GM19025 (cell line): ENCODE measurements at regions not wholly inside any gene's neighbourhood (a gene's known extent, or its start where the extent isn't known, plus 50 kb on each side); places are given as distances from the start of the nearest gene placed in this dataset.

Experiments used
- ATAC-seq: cut with Tn5 transposase; IDR thresholded peaks from one replicate; pipeline ENCODE4 v1.9.1; 2021; ENCODE audit warnings: mild to moderate bottlenecking, low read depth, moderate library complexity; ENCODE audit not compliant: unreplicated experiment

DNA sequence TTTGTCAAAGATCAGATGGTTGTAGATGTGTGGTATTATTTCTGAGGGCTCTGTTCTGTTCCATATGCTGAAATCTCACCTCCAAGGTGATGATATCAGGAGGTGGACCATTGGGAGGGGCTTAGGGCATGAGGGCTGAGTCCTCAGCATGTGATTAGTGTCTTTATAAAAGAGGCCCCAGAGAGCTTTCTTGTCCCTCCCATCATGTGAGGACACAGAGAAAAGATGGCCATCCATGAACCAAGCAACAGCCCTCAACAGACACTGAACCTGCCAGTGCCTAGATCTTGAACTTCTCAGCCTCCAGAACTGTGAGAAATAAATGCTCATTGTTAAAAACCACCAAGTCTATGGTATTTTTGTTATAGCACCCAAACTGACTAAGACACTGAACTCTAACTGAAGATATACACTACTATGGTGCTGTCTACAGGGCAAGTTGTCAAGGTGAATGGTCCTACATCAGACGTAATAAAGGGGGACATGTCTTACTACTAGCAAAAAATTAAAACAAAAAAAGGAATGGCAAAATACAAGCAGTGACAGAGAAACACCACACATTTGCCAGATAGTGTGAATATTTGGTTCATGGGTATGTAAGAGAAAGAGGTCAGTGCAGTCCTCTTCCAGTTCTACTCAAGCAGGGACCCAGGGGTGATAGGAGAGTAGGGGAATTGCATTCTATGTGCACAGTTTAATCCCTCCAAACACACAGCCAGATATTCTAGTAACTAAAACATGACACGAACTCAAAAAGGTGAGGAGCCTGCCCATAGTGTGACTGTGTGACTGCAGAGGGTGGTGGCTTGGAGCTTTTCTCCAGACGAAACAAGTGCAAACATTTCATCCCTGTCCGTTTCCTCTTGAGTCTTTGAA, 164.4 kb upstream of the MYCN start:
- no peak for ATAC-seq

DNA sequence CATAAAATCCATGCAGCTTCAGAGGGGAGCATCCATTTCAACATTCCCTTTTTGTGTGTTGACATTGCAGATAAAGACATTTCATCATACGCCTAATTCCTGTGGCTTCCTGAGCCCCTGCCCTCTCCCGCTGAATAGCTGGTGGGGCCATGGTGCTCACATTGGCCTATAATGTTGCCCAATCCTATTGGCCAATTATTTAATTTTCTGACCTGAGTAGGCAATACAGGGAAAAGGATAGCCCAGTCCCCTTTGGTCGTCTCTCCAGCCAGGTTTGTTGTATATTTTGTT, 163.8 kb upstream of the MYCN start:
- no peak for ATAC-seq

DNA sequence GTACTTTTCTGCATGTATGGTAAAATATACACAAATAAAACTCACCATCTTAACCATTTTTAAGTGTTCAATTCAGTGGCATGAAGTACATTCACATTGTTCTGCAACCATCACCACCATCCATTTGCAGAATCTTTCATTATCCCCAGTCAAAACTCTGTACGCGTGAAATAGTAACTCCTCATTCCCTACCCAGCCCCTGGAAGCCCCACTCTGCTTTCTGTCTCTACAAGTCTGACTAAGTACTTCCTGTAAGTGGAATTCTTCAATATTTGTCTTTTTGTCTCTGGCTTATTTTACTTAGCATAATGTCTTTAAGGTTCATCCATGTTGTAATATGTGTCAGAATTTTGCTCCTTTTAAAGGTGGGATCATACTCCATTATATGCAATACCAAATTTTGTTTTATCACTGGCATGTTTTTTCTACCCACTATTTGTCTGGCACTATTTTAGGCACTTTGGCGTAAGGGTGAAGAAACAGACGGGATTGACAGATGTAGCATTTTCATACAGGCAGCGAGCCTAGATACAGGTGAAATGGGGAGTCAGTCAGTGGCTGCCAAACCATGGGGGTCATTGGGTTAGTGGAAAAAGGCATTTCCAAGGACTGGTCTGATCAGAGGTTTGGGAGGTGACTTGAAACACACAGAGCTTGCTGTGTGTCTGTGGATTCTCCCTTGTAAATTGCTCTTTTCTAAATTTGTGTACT, 163.2 kb upstream of the MYCN start:
- no peak for ATAC-seq

DNA sequence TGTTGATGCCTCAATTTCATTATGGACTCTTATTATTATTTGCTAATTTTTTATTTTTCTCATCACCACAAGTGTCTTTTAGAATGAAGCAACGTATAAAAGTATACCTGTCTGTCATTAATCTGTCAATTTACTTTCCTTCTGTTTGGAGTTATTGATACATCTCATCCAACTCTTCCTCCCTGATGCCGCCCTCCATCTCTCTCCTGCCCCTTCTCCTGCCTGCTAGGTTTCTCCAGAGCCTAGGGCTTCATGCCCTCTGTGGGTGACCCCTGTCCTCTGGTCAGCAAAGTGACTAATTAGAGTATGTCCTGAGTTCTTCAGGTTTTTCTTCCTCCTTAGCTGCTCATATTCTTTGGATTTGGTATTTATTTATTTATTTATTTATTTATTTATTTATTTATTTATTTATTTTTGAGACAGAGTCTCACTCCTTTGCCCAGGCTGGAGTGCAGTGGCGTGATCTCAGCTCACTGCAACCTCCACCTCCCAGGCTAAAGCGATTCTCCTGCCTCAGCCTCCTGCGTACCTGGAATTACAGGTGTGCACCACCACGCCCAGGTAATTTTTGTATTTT, 162.5 kb upstream of the MYCN start:
- no peak for ATAC-seq

- no peak for ATAC-seq
Measured at GRCh38 chr2:15778529-15779219, 161.7 kb upstream of the MYCN start.

DNA sequence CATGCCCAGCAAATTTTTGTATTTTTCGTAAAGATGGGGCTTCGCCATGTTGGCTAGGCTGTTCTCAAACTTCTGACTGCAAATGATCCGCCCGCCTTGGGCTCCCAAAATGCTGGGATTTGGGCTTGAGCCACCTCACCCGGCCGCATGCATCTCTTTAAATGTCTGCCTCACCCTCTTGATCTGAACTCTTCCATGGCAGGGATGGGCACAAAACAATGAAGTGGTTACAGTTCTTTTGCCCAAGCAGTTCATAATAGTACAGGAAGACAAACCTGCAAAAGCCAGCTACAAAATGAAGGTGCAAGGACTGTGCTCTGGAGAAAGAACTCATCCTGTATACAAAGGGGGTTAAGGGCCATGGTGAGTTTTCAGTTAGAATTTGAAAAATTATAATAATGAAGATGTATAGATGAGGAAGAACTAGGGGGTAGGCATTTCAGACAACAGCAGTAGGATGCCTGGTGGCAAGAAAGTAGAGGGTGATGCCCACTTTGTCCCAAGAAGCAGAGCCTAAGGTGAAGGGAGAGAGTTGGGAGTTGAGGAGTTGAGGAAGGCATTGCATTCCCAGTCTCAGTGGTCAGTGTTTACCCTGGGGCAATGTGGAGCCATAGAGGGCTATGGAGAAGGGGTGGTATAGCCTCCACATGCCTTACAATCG, 160.8 kb upstream of the MYCN start:
- no peak for ATAC-seq

DNA sequence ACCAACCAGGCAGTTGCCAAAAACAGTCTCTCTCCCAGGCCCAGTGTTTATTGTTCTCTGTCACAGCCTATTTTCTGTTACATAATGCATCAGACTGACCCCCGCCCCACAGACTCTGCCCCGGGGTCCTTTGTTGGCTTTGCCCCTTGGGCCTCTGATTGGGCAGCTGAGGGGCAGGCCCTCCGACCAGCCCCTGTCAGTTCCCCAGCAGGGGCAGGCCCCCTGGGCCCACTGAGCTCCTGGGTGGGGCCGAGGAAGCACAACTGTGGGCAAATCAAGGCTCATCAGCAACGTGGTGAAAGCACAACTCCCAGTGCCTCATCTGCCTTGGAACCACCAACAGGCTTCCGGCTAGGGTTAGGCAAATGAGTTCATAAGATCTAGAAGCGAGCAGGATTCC, 160.1 kb upstream of the MYCN start:
- ATAC-seq, result no peak

GRCh38 chr2:15780912-15781574, 159.3 kb upstream of the MYCN start:
- ATAC-seq, result no peak

DNA sequence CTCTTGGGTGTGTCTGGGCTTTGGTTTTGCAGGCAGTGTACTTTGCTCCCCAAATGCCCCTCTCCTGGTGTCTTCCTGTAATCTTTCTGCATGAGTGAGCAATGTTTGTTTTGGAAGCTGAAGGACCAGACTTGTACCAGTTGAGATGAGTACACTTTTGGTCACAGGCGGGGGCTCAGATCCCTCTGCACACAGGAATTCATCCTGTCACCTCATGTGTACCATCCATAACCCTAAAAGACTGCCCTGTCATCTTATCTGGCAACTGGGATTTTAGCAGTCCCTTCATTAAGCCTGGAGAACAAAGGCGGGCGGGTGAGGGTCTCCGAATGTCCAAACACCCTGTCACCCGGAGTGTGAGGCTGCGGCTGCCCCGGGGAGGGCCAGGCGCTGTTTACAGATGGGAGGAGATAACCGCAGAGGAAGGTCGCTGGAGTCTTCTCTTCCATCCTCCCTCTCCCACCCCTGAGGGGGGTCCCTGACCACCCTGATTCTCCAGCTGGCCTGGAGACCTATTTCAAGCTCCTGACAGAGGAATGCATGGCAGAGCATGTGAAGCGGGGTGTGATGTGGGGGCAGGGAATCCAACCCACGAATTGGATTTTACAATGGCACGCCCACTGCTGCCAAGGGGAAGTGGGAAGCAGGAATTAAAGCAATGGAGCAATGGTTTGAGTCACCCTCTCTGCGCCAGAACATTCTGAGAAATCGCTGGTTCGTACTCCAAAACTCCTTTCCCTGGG, 158.2 kb upstream of the MYCN start:
- no peak for ATAC-seq

GRCh38 chr2:15782769-15783294, 157.5 kb upstream of the MYCN start:
- no peak for ATAC-seq

DNA sequence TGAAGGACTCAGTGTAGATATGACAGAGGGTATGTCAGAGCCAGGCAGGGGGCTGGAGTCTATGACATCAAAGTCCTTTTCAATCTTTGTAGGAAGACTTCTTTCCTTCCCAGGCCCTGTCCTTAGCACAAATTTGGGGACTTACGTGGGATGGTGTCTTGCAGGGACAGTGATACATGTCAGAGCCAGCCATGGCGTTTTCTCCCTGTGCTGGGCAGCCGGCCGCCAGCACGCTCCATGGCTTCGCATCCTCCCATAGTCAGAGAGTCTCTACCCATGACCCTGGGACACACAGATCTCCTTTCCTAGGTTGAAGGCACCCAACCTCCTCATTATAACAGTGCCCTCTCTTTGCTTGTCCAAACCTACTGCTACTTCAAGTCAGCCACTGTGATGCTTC, 156.9 kb upstream of the MYCN start:
- ATAC-seq, result no peak

- ATAC-seq, result no peak
Measured at GRCh38 chr2:15784106-15784885, 156.1 kb upstream of the MYCN start.

- ATAC-seq, result no peak
Measured at GRCh38 chr2:15784886-15785801, 155.2 kb upstream of the MYCN start.

GRCh38 chr2:15786003-15786654, 154.2 kb upstream of the MYCN start:
- ATAC-seq, result no peak

- ATAC-seq, result no peak
Measured at GRCh38 chr2:15786901-15787300, 153.4 kb upstream of the MYCN start.

DNA sequence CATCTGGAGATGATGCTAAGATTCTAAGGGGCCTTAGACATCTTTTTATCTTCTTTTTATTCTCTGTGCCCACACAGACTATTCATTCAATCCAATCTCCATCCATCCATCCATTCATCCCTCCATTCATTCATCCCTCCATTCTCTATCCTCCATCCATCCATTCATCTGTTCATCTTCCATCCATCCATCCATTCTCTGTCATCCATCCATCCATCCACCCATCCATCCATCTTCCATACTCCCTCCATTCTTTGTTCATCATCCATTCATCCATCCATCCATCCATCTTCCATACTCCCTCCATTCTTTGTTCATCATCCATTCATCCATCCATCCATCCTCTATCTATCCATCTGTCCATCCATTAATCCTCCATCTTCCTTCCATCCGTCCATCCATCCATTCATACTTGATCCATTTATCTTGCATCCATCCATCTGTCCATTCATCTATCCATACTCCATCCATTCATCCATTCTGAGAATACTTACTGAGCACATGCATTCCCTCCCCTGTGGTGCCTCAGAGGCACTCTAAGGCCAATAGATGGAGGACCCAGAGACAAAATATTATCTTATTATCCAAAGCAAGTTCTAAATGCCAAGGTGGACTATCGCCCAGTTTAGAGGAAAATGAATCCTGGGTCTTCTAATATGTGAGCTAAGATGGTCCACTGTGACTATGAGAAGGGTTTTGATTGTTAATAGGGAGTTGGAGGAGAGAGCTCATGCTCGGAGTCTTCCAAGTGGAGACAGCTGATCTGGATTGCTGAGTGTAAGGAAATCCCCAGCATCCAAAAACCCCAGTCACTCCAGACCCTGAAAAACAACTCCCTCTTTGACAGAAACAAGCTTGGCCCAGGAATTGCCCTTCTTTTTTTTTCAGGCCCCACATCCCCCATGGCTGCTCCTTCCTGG, 152.6 kb upstream of the MYCN start:
- ATAC-seq, result no peak
